ENCODE measurements at regions not wholly inside any gene's neighbourhood (a gene's known extent, or its start where the extent isn't known, plus 50 kb on each side); places are given as distances from the start of the nearest gene placed in this dataset.
"Not testable (repeated sequence)": the region's sequence is repeated elsewhere in the genome, so short reads cannot be mapped to it uniquely, and the experiment has no call there.

- H3K4me3 ChIP-seq (ENCODE audit: low read depth, low read length); DNase-seq (ENCODE audit: low read depth): not testable (repeated sequence)
Observed at GRCh38 chr13:16201202-16201601, 2980.4 kb downstream of the TUBA3C start.

- H3K4me3 ChIP-seq (ENCODE audit: low read depth, low read length); DNase-seq (ENCODE audit: low read depth): not testable (repeated sequence)
Observed at GRCh38 chr13:16160609-16161008, 3021.0 kb downstream of the TUBA3C start.

GRCh38 chr13:16158958-16159357 lies 3022.7 kb downstream of the TUBA3C start:
- not testable (repeated sequence) for DNase-seq (ENCODE audit: low read depth)

GRCh38 chr13:16158016-16158415 lies 3023.6 kb downstream of the TUBA3C start:
- DNase-seq (ENCODE audit: low read depth); H3K4me3 ChIP-seq (ENCODE audit: low read depth, low read length): not testable (repeated sequence)

More at GRCh38 chr13:16158958-16159357, 3022.7 kb downstream of the TUBA3C start:
- H3K4me3 ChIP-seq (ENCODE audit: low read depth, low read length) = not testable (repeated sequence)

GRCh38 chr13:16152849-16153248 lies 3028.8 kb downstream of the TUBA3C start:
- DNase-seq (ENCODE audit: low read depth) = not testable (repeated sequence)

GRCh38 chr13:16151296-16151695 lies 3030.3 kb downstream of the TUBA3C start:
- H3K4me3 ChIP-seq (ENCODE audit: low read depth, low read length); DNase-seq (ENCODE audit: low read depth): not testable (repeated sequence)

More at GRCh38 chr13:16152849-16153248, 3028.8 kb downstream of the TUBA3C start:
- H3K4me3 ChIP-seq (ENCODE audit: low read depth, low read length) = not testable (repeated sequence)

- DNase-seq (ENCODE audit: low read depth); H3K4me3 ChIP-seq (ENCODE audit: low read depth, low read length): not testable (repeated sequence)
Observed at GRCh38 chr13:16149415-16149814, 3032.2 kb downstream of the TUBA3C start.

GRCh38 chr13:16145652-16146051 lies 3036.0 kb downstream of the TUBA3C start:
- DNase-seq (ENCODE audit: low read depth) = not testable (repeated sequence)

GRCh38 chr13:16141361-16141760 lies 3040.3 kb downstream of the TUBA3C start:
- DNase-seq (ENCODE audit: low read depth); H3K4me3 ChIP-seq (ENCODE audit: low read depth, low read length): not testable (repeated sequence)

More at GRCh38 chr13:16145652-16146051, 3036.0 kb downstream of the TUBA3C start:
- H3K4me3 ChIP-seq (ENCODE audit: low read depth, low read length) = not testable (repeated sequence)

GRCh38 chr13:16136846-16137245 lies 3044.8 kb downstream of the TUBA3C start:
- H3K4me3 ChIP-seq (ENCODE audit: low read depth, low read length); DNase-seq (ENCODE audit: low read depth): not testable (repeated sequence)

- DNase-seq (ENCODE audit: low read depth); H3K4me3 ChIP-seq (ENCODE audit: low read depth, low read length): not testable (repeated sequence)
Observed at GRCh38 chr13:16128675-16129074, 3052.9 kb downstream of the TUBA3C start.

- DNase-seq (ENCODE audit: low read depth) = peak; percentile 0
Observed at GRCh38 chr13:16113391-16113790, 3068.2 kb downstream of the TUBA3C start.

More at GRCh38 chr13:16113391-16113790, 3068.2 kb downstream of the TUBA3C start:
- H3K4me3 ChIP-seq (ENCODE audit: low read depth, low read length) = not testable (repeated sequence)
